Dedifferentiated amniotic fluid mesenchymal stem cell (primary cell): ENCODE measurements at regions not wholly inside any gene's neighbourhood (a gene's known extent, or its start where the extent isn't known, plus 50 kb on each side); places are given as distances from the start of the nearest gene placed in this dataset.

Experiments
- DNase-seq: peaks from one replicate; pipeline ENCODE4 v3.0.0-alpha.2; 2016; ENCODE audit errors: extremely low spot score

DNA sequence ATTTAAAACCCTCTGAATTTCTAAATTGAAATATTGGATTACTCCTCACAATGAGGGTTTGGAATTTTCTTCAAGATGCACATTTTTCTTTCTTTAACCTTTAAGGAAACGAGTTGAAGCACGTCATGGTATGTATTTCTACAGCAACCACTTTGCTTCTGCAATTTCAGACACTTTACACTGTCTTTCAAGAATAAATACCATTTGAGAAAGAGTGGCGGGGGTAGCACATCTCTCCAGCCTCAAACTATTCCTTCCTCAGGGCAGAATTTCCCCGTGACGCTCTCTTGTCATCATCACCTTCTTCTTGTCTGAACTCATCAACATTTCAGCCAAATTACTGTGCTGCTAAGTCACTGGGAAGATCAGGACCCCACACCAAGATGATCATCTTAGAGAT lies 1073.4 kb downstream of the EFNB2 start:
- no peak for DNase-seq

DNA sequence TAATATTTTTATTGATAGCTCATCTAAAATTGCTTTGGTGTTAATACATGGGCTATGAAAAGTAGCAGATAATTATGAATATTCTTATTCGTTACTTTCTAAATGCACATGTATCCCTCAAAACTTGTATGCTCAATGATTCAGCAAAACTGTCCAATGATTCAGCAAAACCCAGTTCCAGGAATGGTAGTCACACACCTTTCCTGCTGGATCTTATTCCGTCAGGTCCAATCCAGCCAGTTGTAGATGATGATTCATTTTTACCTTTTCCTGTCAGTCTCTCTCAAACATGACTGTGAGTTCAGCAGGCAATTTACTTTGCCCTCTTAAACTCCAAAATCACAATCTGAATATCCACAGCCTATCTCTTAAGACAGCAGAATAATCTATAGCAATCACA lies 1082.6 kb downstream of the EFNB2 start:
- DNase-seq, result no peak

- no peak for DNase-seq
Observed at GRCh38 chr13:105450784-105451183, 1084.7 kb downstream of the EFNB2 start.

- no peak for DNase-seq
Observed at GRCh38 chr13:105448811-105449210, 1086.7 kb downstream of the EFNB2 start.

GRCh38 chr13:105446197-105446596 lies 1089.3 kb downstream of the EFNB2 start:
- no peak for DNase-seq

DNA sequence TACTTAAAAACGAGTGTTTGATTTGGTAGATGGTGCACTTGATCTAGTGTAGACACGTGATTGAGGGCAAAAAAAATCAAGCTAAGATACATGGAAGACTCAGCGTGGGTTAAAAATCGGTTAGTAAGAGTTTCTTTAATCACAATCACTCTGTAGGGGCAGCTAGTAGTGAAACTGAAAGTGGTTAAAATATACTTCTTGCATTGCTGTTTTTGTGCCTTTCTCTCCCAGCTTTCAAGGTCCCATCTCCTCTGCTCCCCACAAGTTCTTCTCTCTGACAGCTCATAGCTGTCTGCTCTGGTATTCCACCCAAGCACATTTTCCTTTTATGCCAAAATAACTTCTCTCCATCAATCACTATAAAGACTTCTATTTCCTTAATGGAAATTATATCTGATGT lies 1089.7 kb downstream of the EFNB2 start:
- no peak for DNase-seq

- peak; percentile 99 for DNase-seq
Observed at GRCh38 chr13:105442949-105443699, 1092.3 kb downstream of the EFNB2 start.

- DNase-seq, result no peak
Observed at GRCh38 chr13:105442040-105442439, 1093.4 kb downstream of the EFNB2 start.

DNA sequence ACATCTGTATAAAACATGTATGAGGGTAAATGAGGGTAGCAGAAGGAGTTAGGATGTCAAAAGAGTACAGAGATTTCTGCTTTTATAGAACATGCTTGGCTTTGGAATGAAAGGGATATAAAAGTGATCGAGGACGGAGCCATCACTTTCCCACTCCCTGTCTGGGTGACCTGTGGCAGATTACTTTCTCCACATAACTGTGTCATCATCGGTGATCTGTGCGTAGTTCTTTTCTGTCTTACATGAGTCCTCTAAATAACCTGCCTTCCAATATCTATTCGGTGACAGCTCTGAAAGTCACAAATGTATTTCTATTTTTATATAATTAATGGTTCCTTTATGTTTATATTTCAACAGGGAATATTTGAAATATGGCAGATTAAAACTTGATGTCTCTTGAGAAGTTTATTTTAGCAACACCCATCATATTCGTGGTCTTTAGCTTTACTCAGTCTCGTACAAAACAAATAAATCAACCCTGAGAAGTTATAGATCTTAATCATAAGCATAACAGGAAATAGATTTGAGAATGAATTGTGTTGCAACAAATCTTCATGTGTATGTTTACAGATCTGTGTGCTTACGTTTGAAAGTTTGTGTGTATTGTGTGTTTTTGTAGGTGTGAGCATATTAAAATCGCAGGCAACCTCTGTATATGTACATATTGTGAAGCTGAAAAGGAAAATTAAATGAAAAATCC lies 1094.3 kb downstream of the EFNB2 start:
- DNase-seq, result no peak

GRCh38 chr13:105436943-105437342 lies 1098.5 kb downstream of the EFNB2 start:
- DNase-seq, result no peak

DNA sequence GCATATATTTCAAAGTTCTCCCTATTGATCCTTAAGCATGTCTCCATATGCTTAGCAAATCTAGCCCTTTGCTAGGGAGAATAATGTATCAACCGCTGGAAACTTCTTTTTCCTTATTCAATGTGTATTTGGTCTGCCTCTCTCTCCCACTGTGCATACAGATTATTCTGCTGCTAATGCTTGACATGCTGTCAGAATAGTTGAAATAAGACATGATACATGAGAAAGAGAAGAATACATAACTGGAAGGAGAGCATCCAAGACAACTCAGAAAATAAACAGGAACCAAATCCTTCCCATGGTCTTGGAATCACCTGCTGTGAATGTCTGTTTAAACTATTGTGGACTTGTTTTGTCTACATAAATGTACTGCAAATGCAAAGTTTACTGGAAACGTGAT lies 1103.0 kb downstream of the EFNB2 start:
- DNase-seq, result no peak

DNA sequence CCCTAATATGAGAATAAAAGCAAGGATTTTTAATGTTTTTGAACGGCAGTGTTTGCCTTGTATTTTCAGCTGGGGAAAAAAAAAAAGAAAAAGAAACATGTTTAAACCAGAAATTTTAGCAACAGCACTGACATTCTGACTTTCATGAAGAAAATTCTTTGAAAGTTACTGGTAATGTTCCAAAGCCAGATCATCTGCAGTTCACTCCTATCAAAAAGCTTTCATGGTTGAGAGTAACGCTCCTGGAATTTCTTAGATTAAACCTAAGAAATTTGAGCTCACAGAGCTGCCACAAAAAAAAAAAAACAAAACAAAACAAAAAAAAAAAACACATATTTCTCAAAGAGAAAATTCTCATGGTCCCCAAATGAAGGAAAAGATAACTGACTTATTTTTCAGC lies 1106.7 kb downstream of the EFNB2 start:
- peak; percentile 21 for DNase-seq

DNA sequence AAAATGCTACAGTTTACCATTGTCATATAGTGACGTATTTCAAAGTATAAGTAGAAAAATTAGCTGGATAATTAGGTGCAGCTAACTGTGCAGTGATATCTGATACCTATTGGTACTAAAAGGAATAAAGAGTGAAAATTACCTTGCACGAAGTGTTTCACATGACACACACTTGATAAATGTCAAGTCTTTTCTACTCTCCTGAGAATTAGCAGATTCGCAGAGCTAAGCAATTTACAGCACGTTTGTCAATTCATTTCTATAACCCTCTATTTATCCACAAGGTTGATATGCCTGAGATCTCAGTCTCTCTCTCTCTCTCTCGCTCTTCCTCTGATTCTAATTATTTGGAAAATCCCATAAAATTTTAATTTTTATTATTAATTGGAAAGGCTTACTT lies 1109.0 kb downstream of the EFNB2 start:
- no peak for DNase-seq

GRCh38 chr13:105414639-105415038 lies 1120.8 kb downstream of the EFNB2 start:
- no peak for DNase-seq

DNA sequence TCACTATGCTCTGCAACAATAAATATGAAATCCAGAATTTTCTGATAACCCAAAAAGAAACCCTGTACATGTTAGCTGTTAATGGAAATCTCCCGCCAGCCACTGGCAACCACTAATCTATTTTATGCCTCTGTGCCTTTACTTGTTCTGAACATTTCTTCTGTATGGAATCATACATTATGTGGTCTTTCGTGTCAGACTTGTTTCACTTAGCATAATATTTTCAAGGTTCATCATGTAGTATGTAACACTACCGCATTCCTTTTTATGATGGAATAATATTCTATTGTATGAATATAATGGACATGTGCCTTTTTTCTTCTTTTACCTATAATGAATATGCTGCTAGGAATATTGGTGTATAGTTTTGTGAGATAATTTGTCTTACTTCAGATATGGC lies 1123.3 kb downstream of the EFNB2 start:
- DNase-seq, result no peak

DNA sequence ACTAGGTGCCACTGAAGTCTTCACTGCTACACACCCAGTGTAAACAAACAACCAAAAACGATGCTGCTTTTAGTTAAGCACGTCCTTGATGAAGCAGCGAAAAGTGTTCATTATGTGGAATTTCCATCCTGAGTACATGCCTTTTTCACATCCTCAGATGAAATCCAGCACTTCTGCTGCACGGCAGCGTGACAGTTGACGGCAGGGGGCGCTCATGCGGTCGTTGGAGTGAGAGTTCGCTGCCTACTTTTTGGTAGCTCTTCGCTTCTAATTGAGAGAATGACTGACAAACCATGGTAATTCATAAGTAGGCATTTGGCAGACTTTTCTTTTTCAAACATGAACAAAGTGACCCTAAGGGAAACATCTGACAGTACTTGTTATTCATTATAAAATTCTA lies 1124.9 kb downstream of the EFNB2 start:
- no peak for DNase-seq

DNA sequence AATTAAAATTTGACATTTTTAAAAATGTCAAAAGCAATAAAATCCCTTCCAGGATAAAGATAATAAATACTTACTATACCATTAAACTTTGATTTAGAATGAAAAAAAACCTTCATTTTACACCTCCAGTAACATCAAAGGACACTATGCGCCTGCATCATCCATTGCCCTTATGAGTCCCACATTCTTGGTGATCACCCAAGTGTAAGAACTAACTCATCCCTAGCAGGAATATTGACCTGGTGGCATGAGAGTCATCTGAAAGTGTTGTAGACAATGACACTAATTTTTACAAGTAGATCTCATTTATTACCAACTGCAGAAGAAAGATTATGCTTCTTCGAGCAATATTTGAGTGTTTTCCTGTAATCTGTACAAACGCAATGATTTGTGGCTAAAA lies 1128.9 kb downstream of the EFNB2 start:
- DNase-seq, result no peak

DNA sequence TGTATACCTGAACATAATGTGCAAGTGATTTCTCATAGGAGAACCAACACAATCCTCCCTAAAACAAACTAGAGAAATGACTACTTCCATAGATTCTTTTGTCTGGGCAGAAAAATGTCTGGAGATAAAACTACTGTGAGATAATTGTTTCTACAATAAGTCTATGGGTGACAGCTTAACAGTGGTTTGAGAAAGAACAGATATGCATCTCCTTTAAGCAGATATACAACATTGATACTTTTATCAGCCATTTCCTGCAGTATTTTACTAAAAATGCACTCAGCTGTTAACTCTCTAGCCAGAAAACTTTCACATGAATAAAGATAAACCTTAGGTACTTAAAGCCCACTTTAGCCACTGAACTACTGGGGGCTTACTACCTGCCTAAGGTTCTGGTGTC lies 1132.4 kb downstream of the EFNB2 start:
- DNase-seq, result no peak

DNA sequence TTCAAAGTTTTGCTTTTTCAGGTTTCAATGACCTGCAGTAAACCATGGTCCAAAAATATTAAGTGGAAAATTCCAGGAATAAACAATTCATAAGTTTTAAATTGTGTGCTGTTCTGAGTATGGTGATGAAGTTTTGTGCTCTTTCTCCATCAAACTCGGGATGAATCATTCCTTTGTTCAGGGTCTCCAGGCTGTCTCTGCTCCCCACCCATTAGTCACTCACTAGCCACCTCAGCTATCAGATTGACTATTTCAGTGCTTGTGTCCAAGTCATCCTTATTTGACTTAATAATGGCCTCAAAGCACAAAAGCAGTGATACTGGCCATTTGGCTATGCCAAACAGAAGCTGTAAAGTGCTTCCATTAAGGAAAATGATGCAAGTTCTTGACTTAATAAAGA lies 1140.4 kb downstream of the EFNB2 start:
- no peak for DNase-seq

DNA sequence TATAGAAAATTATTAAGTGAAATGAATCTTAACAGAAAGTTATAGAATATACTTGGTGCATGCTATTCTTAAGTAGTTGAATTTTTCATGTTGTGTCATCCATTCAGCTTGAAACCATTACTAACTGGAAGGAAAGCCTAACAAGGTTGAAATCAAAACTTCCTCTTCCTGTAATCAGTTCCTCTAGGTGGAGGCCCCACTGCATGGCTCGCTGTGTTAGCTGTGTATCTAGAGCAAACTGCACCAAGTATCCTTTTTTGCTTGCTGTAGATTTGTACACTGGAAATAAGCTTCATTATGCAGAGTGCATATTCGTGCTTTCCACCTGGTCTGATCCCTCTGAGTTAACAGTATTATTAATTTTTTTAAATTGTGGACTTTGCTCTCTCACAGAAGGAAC lies 1146.1 kb downstream of the EFNB2 start:
- no peak for DNase-seq

DNA sequence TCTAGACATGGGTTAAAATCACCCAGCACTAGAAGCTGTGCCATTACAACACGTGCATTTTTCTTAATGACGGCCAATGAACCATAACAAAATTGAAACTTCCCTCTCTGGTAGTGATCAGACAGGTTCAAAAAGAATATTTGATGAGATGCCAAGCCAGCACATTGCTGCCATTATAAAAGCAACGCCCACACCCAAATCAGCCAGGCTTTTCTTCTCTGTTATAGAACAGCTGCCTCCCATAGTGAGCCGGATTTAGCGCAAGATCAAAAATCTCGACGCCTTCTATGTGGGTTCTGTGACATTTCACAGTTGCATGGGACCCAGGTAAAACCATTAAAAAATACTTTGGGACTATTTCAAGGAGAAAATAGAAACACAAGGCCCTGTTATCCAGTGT lies 1158.0 kb downstream of the EFNB2 start:
- DNase-seq, result no peak

- no peak for DNase-seq
Observed at GRCh38 chr13:105370011-105370650, 1165.3 kb downstream of the EFNB2 start.

DNA sequence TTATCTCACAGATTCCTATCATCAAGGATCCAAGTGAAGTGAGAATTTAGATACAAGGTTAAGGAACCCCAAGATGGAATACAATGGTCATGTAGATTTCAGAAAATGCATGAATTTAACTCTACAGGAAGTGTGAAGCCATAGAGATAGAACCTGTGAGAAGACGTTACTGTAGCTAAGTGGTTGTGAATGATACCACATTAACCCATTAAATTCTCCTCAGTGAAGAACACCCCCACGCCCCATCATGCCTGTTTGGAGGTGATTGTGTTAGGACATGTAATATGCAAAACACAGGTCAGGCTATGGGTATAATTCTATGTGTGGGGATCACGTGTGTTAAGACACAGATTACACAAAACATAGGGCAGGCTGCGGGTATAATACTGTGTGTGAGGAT lies 1166.7 kb downstream of the EFNB2 start:
- no peak for DNase-seq
